ENCODE measurements at regions not wholly inside any gene's neighbourhood (a gene's known extent, or its start where the extent isn't known, plus 50 kb on each side); places are given as distances from the start of the nearest gene placed in this dataset.

GRCh38 chr20:58039274-58040092 is 189.0 kb downstream of the ANKRD60 start:
- H3K4me3 ChIP-seq (ENCODE audit: low read length, poor library complexity, severe bottlenecking): no peak overlapping the region

GRCh38 chr20:58038123-58038654 is 190.3 kb downstream of the ANKRD60 start:
- TF ChIP-seq EZH2phosphoT487 (IDR thresholded peaks at IDR 0.05; ENCODE audit: borderline replicate concordance) (no peak), CTCF (conservative IDR thresholded peaks at IDR 0.05; ENCODE audit: low read length) (no peak)

More at GRCh38 chr20:58039274-58040092, 189.0 kb downstream of the ANKRD60 start:
- TF ChIP-seq CTCF (conservative IDR thresholded peaks at IDR 0.05; ENCODE audit: low read length): no peak
- Histone ChIP-seq H3K79me2 (ENCODE audit: insufficient read depth, low read length) (no peaks in the 10 kb centered on the region), H3K4me1 (ENCODE audit: insufficient read depth, low read length, poor library complexity, severe bottlenecking) (no peaks in the 10 kb centered on the region), H3K4me2 (ENCODE audit: low read depth, low read length, poor library complexity, severe bottlenecking) (no peak overlapping the region), H4K20me1 (ENCODE audit: insufficient read depth, low read length, poor library complexity, severe bottlenecking) (no peaks in the 10 kb centered on the region), H3F3A (ENCODE audit: low read depth) (no peaks in the 10 kb centered on the region), H3K9ac (ENCODE audit: low read depth, low read length, poor library complexity, severe bottlenecking) (no peak overlapping the region), H3K27me3 (ENCODE audit: insufficient read depth, low read length, poor library complexity, severe bottlenecking) (no peaks in the 10 kb centered on the region), H3K36me3 (ENCODE audit: insufficient read depth, low read length) (no peaks in the 10 kb centered on the region), H3K9me3 (ENCODE audit: insufficient read depth, low read depth, low read length) (no peaks in the 10 kb centered on the region), H2AFZ (ENCODE audit: low read length) (no peak overlapping the region), H3K9me2 (replicated peaks; ENCODE audit: low read depth, low read length) (no peaks in the 10 kb centered on the region)

GRCh38 chr20:58037631-58038030 is 190.8 kb downstream of the ANKRD60 start:
- H3K9ac ChIP-seq (ENCODE audit: low read depth, low read length, poor library complexity, severe bottlenecking): no peak overlapping the region
- no peaks in the 10 kb centered on the region for H3F3A ChIP-seq (ENCODE audit: low read depth)
- no peak overlapping the region for H3K4me3 ChIP-seq (ENCODE audit: low read length, poor library complexity, severe bottlenecking)
- H3K9me2 ChIP-seq (replicated peaks; ENCODE audit: low read depth, low read length): no peaks in the 10 kb centered on the region
- no peak overlapping the region for H3K4me2 ChIP-seq (ENCODE audit: low read depth, low read length, poor library complexity, severe bottlenecking)
- TF ChIP-seq CTCF (conservative IDR thresholded peaks at IDR 0.05; ENCODE audit: low read length) (no peak), EZH2phosphoT487 (IDR thresholded peaks at IDR 0.05; ENCODE audit: borderline replicate concordance) (no peak)
- H3K9me3 ChIP-seq (ENCODE audit: insufficient read depth, low read depth, low read length): no peaks in the 10 kb centered on the region
- H2AFZ ChIP-seq (ENCODE audit: low read length): no peak overlapping the region
- H3K27me3 ChIP-seq (ENCODE audit: insufficient read depth, low read length, poor library complexity, severe bottlenecking): no peaks in the 10 kb centered on the region
- no peaks in the 10 kb centered on the region for H3K79me2 ChIP-seq (ENCODE audit: insufficient read depth, low read length)
- no peaks in the 10 kb centered on the region for H4K20me1 ChIP-seq (ENCODE audit: insufficient read depth, low read length, poor library complexity, severe bottlenecking)
- no peaks in the 10 kb centered on the region for H3K36me3 ChIP-seq (ENCODE audit: insufficient read depth, low read length)
- H3K4me1 ChIP-seq (ENCODE audit: insufficient read depth, low read length, poor library complexity, severe bottlenecking): no peaks in the 10 kb centered on the region

More at GRCh38 chr20:58038123-58038654, 190.3 kb downstream of the ANKRD60 start:
- H3K9ac ChIP-seq (ENCODE audit: low read depth, low read length, poor library complexity, severe bottlenecking): no peak overlapping the region
- no peaks in the 10 kb centered on the region for H3K36me3 ChIP-seq (ENCODE audit: insufficient read depth, low read length)
- no peaks in the 10 kb centered on the region for H3K9me3 ChIP-seq (ENCODE audit: insufficient read depth, low read depth, low read length)
- no peaks in the 10 kb centered on the region for H3K9me2 ChIP-seq (replicated peaks; ENCODE audit: low read depth, low read length)
- no peaks in the 10 kb centered on the region for H4K20me1 ChIP-seq (ENCODE audit: insufficient read depth, low read length, poor library complexity, severe bottlenecking)
- H2AFZ ChIP-seq (ENCODE audit: low read length): no peak overlapping the region
- H3F3A ChIP-seq (ENCODE audit: low read depth): no peaks in the 10 kb centered on the region
- no peaks in the 10 kb centered on the region for H3K79me2 ChIP-seq (ENCODE audit: insufficient read depth, low read length)
- no peaks in the 10 kb centered on the region for H3K27me3 ChIP-seq (ENCODE audit: insufficient read depth, low read length, poor library complexity, severe bottlenecking)
- no peak overlapping the region for H3K4me3 ChIP-seq (ENCODE audit: low read length, poor library complexity, severe bottlenecking)
- H3K4me2 ChIP-seq (ENCODE audit: low read depth, low read length, poor library complexity, severe bottlenecking): no peak overlapping the region
- no peaks in the 10 kb centered on the region for H3K4me1 ChIP-seq (ENCODE audit: insufficient read depth, low read length, poor library complexity, severe bottlenecking)
